IPS-NIHi11 (cell line): ENCODE measurements at regions not wholly inside any gene's neighbourhood (a gene's known extent, or its start where the extent isn't known, plus 50 kb on each side); places are given as distances from the start of the nearest gene placed in this dataset.

Source experiments
- DNase-seq: peaks from one replicate; pipeline ENCODE4 v3.0.0; 2012; ENCODE audit warnings: mixed read lengths, low spot score

GRCh38 chr5:6163913-6164312 is 214.4 kb downstream of the MED10 start:
- no peak for DNase-seq

GRCh38 chr5:6162175-6162574 is 216.2 kb downstream of the MED10 start:
- DNase-seq = no peak

DNA sequence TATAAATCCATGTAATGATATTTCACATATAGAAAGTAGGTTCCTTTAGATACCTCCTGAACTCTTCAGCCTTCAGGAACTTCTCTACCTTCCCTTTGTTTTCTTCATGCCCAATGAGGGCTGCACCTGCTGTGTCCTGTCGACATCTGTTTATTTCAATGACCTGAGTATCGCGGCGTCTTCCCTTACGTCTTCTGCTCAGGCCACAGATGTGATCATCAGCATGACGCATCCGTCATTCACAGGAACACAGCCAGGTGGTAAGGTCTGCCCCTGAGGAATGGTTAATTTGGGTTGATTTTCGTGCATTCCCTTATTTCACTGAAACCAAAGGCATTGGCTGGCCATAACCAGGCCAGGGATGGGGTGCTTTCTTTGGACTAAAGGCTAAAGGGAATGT is 217.1 kb downstream of the MED10 start:
- DNase-seq = no peak

GRCh38 chr5:6159832-6160430 is 218.4 kb downstream of the MED10 start:
- DNase-seq = no peak

GRCh38 chr5:6158974-6159831 is 219.1 kb downstream of the MED10 start:
- no peak for DNase-seq

DNA sequence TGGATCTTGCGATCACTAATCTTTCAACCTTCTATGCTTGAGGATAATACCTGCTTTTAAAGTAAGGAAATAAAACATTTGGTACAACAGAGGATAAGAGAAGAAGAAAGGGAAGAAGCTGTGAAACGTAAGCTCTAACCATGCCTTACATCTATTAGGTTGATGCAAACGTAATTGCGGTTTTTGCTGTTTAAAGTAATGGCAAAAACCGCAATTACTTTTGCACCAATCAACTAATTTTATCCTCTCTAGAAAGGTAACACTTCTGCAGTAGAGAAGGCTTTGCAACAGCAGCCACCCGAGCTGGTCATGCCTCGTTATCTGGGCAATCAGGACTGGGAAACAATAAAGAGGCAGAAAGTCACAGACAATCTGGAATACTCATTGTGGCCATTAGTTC is 224.1 kb downstream of the MED10 start:
- DNase-seq = no peak

GRCh38 chr5:6146271-6146670 is 232.1 kb downstream of the MED10 start:
- DNase-seq = no peak

DNA sequence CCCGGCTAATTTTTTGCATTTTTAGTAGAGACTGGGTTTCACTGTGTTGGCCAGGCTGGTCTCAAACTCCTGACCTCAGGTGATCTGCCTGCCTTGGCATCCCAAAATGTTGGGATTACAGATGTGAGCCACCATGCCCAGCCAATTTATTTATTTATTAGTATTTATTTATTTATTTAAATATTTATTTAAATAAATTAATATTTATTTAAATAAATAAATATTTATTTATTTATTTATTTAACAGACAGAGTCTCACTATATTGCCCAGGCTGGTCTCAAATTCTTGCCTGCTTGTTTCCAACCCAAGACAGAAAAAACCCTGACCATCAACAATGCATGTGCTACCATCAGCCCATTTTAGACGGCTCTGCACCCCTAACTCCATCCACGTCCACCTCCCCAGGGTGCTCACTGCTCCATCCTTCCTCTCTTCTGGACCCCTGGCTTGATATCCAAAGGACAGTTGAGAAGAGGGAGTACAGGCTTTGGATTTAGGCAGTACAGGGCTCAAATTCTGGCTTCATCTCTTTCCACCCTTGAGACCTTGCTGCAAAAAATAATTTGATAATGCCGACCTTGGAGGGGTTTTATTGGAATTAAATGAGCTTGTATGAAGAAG is 232.6 kb downstream of the MED10 start:
- DNase-seq = no peak

GRCh38 chr5:6143523-6143922 is 234.8 kb downstream of the MED10 start:
- peak; percentile 45 for DNase-seq

- no peak for DNase-seq
Observed at GRCh38 chr5:6142353-6142752, 236.0 kb downstream of the MED10 start.

GRCh38 chr5:6140219-6140618 is 238.1 kb downstream of the MED10 start:
- DNase-seq = no peak

DNA sequence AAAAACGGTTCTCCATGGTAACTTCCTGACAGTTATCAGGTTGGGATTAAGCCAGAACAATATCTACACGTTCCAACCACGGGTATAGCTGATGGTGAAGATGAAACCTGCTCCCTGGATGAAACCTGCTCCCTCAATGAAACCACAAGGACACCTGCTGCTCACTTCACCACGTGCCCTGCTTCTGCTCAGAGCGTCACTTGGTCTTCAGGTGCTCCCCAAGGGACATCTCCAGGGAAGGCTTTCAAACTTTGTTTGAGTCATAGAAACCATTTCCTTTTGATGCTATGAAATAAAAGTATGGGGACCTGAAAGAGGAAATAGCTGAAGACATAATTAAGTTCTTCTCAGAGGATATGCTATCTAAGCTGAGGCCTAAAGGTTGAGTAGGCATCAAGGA is 242.4 kb downstream of the MED10 start:
- DNase-seq = no peak

GRCh38 chr5:6134281-6134680 is 244.1 kb downstream of the MED10 start:
- DNase-seq = no peak

DNA sequence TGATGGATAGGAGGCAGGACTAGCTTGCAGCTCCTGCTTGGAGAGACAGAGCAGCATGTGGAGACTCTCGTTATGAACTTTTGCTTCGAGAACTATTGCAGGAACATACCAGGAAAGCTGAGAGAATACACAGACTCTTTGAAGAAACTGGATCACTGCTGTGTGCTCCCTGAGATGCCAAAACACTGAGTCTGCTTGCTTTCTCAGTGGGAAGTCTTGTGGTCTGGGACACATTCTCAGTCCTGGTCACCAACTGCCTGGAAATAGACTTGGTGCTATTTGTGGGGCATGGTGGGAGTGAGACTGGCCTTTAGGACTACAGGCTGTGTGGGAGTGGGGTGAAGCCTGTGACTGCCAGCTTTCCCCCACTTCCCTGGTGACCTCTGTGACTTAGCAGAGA is 252.6 kb downstream of the MED10 start:
- no peak for DNase-seq

GRCh38 chr5:6118691-6119090 is 259.7 kb downstream of the MED10 start:
- no peak for DNase-seq

DNA sequence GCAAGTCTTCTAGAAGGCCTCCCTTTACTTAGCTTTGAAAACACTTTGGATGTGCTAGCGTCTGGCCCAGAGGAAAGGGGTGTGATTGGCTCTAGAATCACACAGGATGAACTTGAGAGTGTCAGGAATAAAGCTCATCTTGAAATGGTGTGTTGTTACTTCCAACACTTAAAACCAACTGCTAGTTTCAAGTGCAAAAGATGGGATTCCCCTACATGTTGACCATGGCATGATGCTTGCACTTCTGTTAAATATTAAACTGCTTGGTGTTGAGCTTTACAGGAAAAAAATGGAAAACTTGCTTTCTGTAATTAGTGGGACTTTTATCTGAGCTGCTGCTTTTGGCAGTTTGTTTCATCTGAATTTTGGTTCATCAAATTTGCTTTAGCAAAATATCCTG is 261.1 kb downstream of the MED10 start:
- DNase-seq = no peak

DNA sequence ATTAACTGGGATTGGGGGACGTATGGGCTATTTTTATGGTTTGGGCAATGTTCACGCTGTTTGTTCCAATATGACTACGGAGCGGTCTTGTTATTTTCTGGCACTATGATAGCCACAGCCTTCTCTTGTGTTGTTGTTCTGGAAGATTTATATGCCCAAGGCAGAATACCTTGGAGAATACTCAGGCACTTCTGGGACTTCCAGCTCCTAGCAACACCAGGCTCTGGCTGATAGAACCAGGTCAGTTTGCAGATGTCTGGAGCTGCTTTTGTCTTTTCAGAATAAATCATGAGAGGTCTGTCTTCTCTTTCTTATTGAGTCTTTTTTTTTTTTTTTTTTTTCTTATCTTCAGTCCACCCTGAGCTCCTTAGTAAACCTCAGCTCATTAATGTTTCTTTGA is 262.5 kb downstream of the MED10 start:
- no peak for DNase-seq

DNA sequence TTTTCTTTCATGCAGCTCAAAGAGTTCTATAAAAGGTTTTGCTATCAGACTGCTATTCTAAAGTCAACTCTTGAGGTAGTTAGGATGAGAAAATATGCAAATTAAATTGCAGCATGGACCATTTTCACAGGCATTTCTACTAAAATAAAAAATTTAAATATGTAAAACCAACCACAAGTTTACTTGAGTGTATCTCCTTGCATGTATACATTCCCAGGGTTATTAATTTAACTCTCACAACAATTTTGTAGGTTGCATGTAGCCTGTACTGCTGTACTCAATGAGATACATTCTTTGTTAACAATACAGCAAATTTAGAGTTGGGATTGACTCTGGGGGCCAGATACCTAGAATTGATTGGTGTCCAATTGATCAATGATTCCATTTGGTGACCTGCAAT is 265.8 kb downstream of the MED10 start:
- DNase-seq = no peak

DNA sequence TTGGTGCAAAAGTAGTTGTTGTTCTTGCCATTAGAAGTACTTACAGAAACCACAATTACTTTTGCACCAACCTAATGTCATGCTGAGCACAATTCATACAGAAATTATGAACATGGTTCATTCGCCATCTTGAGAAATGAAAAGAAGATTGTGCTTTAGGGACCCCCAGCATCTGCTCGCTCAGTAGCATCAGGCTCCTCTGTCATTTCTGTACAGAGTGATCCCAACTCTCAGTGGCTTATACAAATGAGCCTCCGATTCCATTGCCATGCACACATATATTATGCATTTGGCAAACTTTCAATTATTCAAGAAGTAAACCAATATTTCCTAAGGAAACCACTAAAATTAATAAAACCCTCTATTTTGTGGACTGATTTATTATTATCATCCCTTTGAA is 266.2 kb downstream of the MED10 start:
- DNase-seq = no peak

DNA sequence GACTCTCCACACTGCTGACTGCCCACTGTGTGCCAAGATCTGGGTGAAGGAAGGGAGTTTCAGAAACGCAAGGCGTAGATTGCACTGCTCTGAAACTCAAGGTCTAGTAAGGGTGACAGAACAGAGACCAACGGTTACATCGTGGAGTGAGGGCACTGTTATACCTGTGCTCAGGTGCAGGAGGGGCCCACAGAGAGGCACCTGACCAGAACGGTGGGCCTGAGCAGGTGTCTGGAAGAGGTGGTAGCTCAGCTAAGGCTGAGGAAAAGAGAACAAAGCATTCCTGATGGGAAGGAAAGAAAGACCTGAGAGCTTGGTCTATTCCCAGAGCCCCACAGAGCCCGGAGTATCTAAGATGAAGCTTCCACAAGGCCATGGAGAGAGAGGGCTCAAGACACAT is 267.2 kb downstream of the MED10 start:
- no peak for DNase-seq

- no peak for DNase-seq
Observed at GRCh38 chr5:6110441-6111005, 267.8 kb downstream of the MED10 start.

- no peak for DNase-seq
Observed at GRCh38 chr5:6108981-6109825, 269.1 kb downstream of the MED10 start.
